ENCODE measurements at regions not wholly inside any gene's neighbourhood (a gene's known extent, or its start where the extent isn't known, plus 50 kb on each side); places are given as distances from the start of the nearest gene placed in this dataset.

GRCh38 chr6:25056130-25056529 is 120.4 kb upstream of the RIPOR2 start:
- no peak for FAIRE-seq
- no peak for TF ChIP-seq ZFP36 (IDR thresholded peaks at IDR 0.05; ENCODE audit: borderline replicate concordance, partially characterized antibody)
- TF ChIP-seq CTCF (IDR thresholded peaks at IDR 0.05): no peak
- no peak for TF ChIP-seq ZC3H11A (IDR thresholded peaks at IDR 0.05)
- TF ChIP-seq ESRRA (IDR thresholded peaks at IDR 0.05; ENCODE audit: borderline replicate concordance, low read length): no peak
- TF ChIP-seq CEBPB (IDR thresholded peaks at IDR 0.05): no peak
- TF ChIP-seq POLR2AphosphoS2 (conservative IDR thresholded peaks at IDR 0.05; ENCODE audit: low read length): no peak
- TF ChIP-seq ZNF302 (CRISPR knock-in tag; IDR thresholded peaks at IDR 0.05): no peak
- TF ChIP-seq HEYL (CRISPR knock-in tag; IDR thresholded peaks at IDR 0.05): no peak
- TF ChIP-seq RAD21 (conservative IDR thresholded peaks at IDR 0.05 in 1 of 2, IDR thresholded peaks at IDR 0.05 in 1 of 2): no peak
- no peak for TF ChIP-seq GATA3 (IDR thresholded peaks at IDR 0.05; ENCODE audit: borderline replicate concordance)
- no peak for TF ChIP-seq MAZ (IDR thresholded peaks at IDR 0.05; ENCODE audit: borderline replicate concordance, low read depth, low read length)
- TF ChIP-seq CHD4 (IDR thresholded peaks at IDR 0.05; ENCODE audit: borderline replicate concordance): no peak
- TF ChIP-seq HMGXB4 (CRISPR knock-in tag; IDR thresholded peaks at IDR 0.05; ENCODE audit: borderline replicate concordance): no peak
- TF ChIP-seq JUNB (IDR thresholded peaks at IDR 0.05): no peak
- Histone ChIP-seq H3K4me2 (no peak overlapping the region), H3K9me3 (no peaks in the 10 kb centered on the region), H3K4me3 (no peak overlapping the region), H3K4me1 (no peaks in the 10 kb centered on the region), H3K27ac (no peak overlapping the region)
- WGBS (ENCODE audit: missing lambda C conversion rate): 20% methylated on average over 3 of the region's 3 CpGs
- ChIA-PET POLR2A (no interaction called here), CTCF (no interaction called here)
- no peak for ATAC-seq
- no peak for DNase-seq (ENCODE audit: low read depth in 1 of 2, low spot score in 1 of 2)

GRCh38 chr6:25057111-25057905 is 121.5 kb upstream of the RIPOR2 start:
- no peak for FAIRE-seq
- Histone ChIP-seq H3K4me1 (no peaks in the 10 kb centered on the region), H3K4me2 (no peak overlapping the region), H3K9me3 (no peaks in the 10 kb centered on the region), H3K27ac (no peak overlapping the region), H3K4me3 (no peak overlapping the region)
- DNase-seq (ENCODE audit: low read depth in 1 of 2, low spot score in 1 of 2): no peak
- WGBS (ENCODE audit: missing lambda C conversion rate): 60% methylated on average over 7 of the region's 7 CpGs
- ChIA-PET POLR2A (no interaction called here), CTCF (no interaction called here)
- TF ChIP-seq SMC3 (IDR thresholded peaks at IDR 0.05): no peak
- no peak for TF ChIP-seq CBX8 (IDR thresholded peaks at IDR 0.05)
- no peak for TF ChIP-seq FOXS1 (CRISPR knock-in tag; IDR thresholded peaks at IDR 0.05)
- no peak for TF ChIP-seq HES2 (IDR thresholded peaks at IDR 0.05)
- TF ChIP-seq RFX5 (IDR thresholded peaks at IDR 0.05): no peak
- no peak for ATAC-seq

- FAIRE-seq (no peak), DNase-seq (ENCODE audit: low read depth in 1 of 2, low spot score in 1 of 2) (no peak), ATAC-seq (no peak)
- Histone ChIP-seq H3K9me3 (no peaks in the 10 kb centered on the region), H3K4me1 (no peaks in the 10 kb centered on the region), H3K27ac (no peak overlapping the region), H3K4me3 (no peak overlapping the region), H3K4me2 (no peak overlapping the region)
- ChIA-PET CTCF (no interaction called here), POLR2A (no interaction called here)
- 52% methylated on average over 5 of the region's 5 CpGs for WGBS (ENCODE audit: missing lambda C conversion rate)
- TF ChIP-seq ELK1 (IDR thresholded peaks at IDR 0.05; ENCODE audit: low read depth, low read length): no peak
- TF ChIP-seq PHF8 (IDR thresholded peaks at IDR 0.05; ENCODE audit: borderline replicate concordance, low read depth): no peak
- TF ChIP-seq CHD4 (IDR thresholded peaks at IDR 0.05; ENCODE audit: borderline replicate concordance): no peak
- no peak for TF ChIP-seq KDM5A (IDR thresholded peaks at IDR 0.05)
- TF ChIP-seq FOXS1 (CRISPR knock-in tag; IDR thresholded peaks at IDR 0.05): no peak
- no peak for TF ChIP-seq RAD21 (conservative IDR thresholded peaks at IDR 0.05 in 1 of 2, IDR thresholded peaks at IDR 0.05 in 1 of 2)
- TF ChIP-seq RARB (CRISPR knock-in tag; IDR thresholded peaks at IDR 0.05): no peak
- TF ChIP-seq EP300 (IDR thresholded peaks at IDR 0.05): no peak
- TF ChIP-seq RFX5 (IDR thresholded peaks at IDR 0.05): no peak
Observed at GRCh38 chr6:25058441-25058840, 122.7 kb upstream of the RIPOR2 start.
